HCT116 (cell line): ENCODE measurements at regions not wholly inside any gene's neighbourhood (a gene's known extent, or its start where the extent isn't known, plus 50 kb on each side); places are given as distances from the start of the nearest gene placed in this dataset.

ENCODE experiments used
- CBX3 ChIP-seq: IDR thresholded peaks from 2 replicates; pipeline ENCODE4 v1.6.1; 2012; ENCODE audit warnings: low read depth
- CTCF ChIP-seq, 3 experiments: fragments of 200-600 bp in 1 of 3; sonication (generic) in 1 of 3; IDR thresholded peaks in 2 of 3; conservative IDR thresholded peaks in 1 of 3; 2 replicates each; pipeline ENCODE4 v1.5.1; 2012 to 2017; ENCODE audit warnings: low read depth in 2 of 3, low read length in 2 of 3, antibody characterized with exemption in 1 of 3, borderline replicate concordance in 1 of 3, control low read depth in 1 of 3, mild to moderate bottlenecking in 1 of 3, mixed read lengths in 1 of 3, mixed run types in 1 of 3, moderate library complexity in 1 of 3; ENCODE audit not compliant: insufficient read depth in 1 of 3
- EZH2 ChIP-seq: fragments of 200-600 bp; sonication (generic); IDR thresholded peaks from 2 replicates; pipeline ENCODE4 v1.6.1; 2017; ENCODE audit warnings: antibody characterized with exemption, mixed run types
- MAX ChIP-seq: IDR thresholded peaks from 2 replicates; pipeline ENCODE4 v1.6.1; 2012
- POLR2A ChIP-seq: IDR thresholded peaks from 2 replicates; pipeline ENCODE4 v1.7.0; 2011; ENCODE audit warnings: borderline replicate concordance; ENCODE audit not compliant: insufficient read depth, insufficient read length; ENCODE audit errors: extremely low read depth
- RAD21 ChIP-seq: IDR thresholded peaks from 2 replicates; pipeline ENCODE4 v1.6.1; 2012; ENCODE audit warnings: low read depth, mild to moderate bottlenecking
- SP1 ChIP-seq: IDR thresholded peaks from 2 replicates; pipeline ENCODE4 v1.6.1; 2012; ENCODE audit warnings: low read depth
- YY1 ChIP-seq: IDR thresholded peaks from 2 replicates; pipeline ENCODE4 v1.6.1; 2011; ENCODE audit warnings: low read length, low read depth, moderate library complexity, mild to moderate bottlenecking; ENCODE audit not compliant: insufficient replicate concordance; ENCODE audit errors: extremely low read depth

DNA sequence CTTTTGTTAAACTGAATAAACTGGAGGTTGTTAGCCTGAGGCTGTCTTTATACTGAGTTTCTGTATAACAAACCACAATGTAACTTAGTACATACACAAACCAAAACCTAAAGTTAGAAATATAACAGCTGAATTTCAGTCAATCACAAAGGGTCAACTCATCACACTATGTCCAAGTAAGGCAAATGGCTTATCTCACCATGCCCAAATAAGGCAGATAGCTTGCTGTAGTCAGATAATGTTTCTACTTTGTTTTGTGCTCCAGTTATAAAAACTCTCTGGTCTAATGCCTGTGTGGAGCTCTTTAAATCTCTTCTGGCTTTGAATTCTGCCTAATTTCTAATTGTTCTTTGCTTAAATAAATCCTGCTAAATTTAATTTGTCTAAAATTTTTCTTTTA, 1323.4 kb upstream of the ATXN8OS start:
- TF ChIP-seq POLR2A (no peak), SP1 (no peak), EZH2 (no peak), CTCF (IDR thresholded peaks at IDR 0.05 in 2 of 3, conservative IDR thresholded peaks at IDR 0.05 in 1 of 3; ENCODE audit: borderline replicate concordance in 1 of 3, insufficient read depth in 1 of 3, low read depth in 2 of 3, low read length in 2 of 3) (no peak), YY1 (no peak), MAX (no peak), CBX3 (no peak), RAD21 (no peak)
